BLaER1 (cell line): ENCODE measurements at regions not wholly inside any gene's neighbourhood (a gene's known extent, or its start where the extent isn't known, plus 50 kb on each side); places are given as distances from the start of the nearest gene placed in this dataset.

Source experiments
- H3K27ac ChIP-seq: shearing (Covaris generic); formaldehyde crosslinking; 2 replicates; pipeline ENCODE4 v1.8.1; 2022
- H3K27me3 ChIP-seq: shearing (Covaris generic); formaldehyde crosslinking; 2 replicates; pipeline ENCODE4 v1.8.1; 2022
- H3K36me3 ChIP-seq: shearing (Covaris generic); formaldehyde crosslinking; 2 replicates; pipeline ENCODE4 v1.8.1; 2022
- H3K4me1 ChIP-seq: shearing (Covaris generic); formaldehyde crosslinking; 2 replicates; pipeline ENCODE4 v1.8.1; 2022
- H3K4me2 ChIP-seq: shearing (Covaris generic); formaldehyde crosslinking; 2 replicates; pipeline ENCODE4 v1.8.1; 2022
- H3K4me3 ChIP-seq: shearing (Covaris generic); formaldehyde crosslinking; 2 replicates; pipeline ENCODE4 v1.8.1; 2022
- H3K9ac ChIP-seq: shearing (Covaris generic); formaldehyde crosslinking; 2 replicates; pipeline ENCODE4 v1.8.1; 2022
- H3K9me3 ChIP-seq: shearing (Covaris generic); formaldehyde crosslinking; 2 replicates; pipeline ENCODE4 v1.8.1; 2022
- H4K20me1 ChIP-seq: shearing (Covaris generic); formaldehyde crosslinking; 2 replicates; pipeline ENCODE4 v1.8.1; 2022
- Cebpa-rat ChIP-seq: shearing (Covaris generic); IDR thresholded peaks from 2 replicates; pipeline ENCODE4 v1.8.1; 2022

DNA sequence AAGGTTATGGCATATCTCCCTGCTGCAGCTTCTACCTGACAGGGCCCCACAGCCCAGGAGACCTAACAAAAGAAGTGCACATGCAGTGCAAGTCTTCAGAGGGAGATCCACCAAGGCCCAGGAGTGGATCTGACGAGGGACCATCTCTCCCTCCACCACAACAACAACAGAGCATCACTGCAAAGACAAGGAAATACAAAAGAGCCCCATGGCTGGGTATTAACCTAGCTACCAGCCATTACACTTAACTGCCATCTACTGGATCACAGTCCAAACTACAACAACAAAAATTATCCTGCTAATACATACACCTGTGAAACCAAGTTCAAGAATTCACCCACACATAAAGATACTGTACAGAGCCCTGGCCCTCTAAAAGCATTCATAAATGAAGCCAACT is 280.2 kb upstream of the SLC7A11 start:
- Histone ChIP-seq H3K4me2 (no peak overlapping the region), H4K20me1 (no peaks in the 10 kb centered on the region), H3K27me3 (no peaks in the 10 kb centered on the region), H3K9me3 (no peaks in the 10 kb centered on the region), H3K9ac (no peak overlapping the region), H3K4me3 (no peak overlapping the region), H3K36me3 (no peaks in the 10 kb centered on the region), H3K4me1 (no peaks in the 10 kb centered on the region), H3K27ac (no peak overlapping the region)
- TF ChIP-seq Cebpa-rat = no peak

- Histone ChIP-seq H3K4me3 (no peak overlapping the region), H3K27ac (no peak overlapping the region), H3K27me3 (no peaks in the 10 kb centered on the region), H3K9ac (no peak overlapping the region), H3K4me1 (no peaks in the 10 kb centered on the region), H3K9me3 (no peaks in the 10 kb centered on the region), H3K4me2 (no peak overlapping the region), H4K20me1 (no peaks in the 10 kb centered on the region), H3K36me3 (no peaks in the 10 kb centered on the region)
- TF ChIP-seq Cebpa-rat = no peak
Observed at GRCh38 chr4:138521809-138522208, 279.7 kb upstream of the SLC7A11 start.

GRCh38 chr4:138519436-138519835 is 277.3 kb upstream of the SLC7A11 start:
- Histone ChIP-seq H4K20me1 (no peaks in the 10 kb centered on the region), H3K9ac (no peak overlapping the region), H3K4me2 (no peak overlapping the region), H3K9me3 (no peaks in the 10 kb centered on the region), H3K27ac (no peak overlapping the region), H3K27me3 (no peaks in the 10 kb centered on the region), H3K4me3 (no peak overlapping the region), H3K4me1 (no peaks in the 10 kb centered on the region), H3K36me3 (no peaks in the 10 kb centered on the region)
- TF ChIP-seq Cebpa-rat = no peak

DNA sequence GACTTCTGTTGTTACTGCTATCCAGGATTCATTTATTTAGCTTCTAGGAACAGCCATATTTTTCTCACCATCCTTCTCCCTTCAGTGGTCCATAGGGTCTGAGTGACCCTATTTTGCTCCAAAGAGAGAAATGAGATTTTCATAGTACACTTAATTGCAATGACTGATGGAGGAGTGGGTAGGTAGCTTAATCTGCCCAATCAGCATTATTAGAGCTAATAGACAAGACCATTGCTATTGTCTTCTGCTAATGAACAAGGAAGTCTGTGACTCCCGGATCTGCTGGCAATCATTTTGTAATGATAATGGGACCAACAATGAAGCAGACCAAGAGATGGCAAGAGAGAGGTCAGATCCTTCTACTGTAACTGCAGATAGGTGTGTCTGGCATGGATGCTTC is 271.4 kb upstream of the SLC7A11 start:
- no peak for TF ChIP-seq Cebpa-rat
- Histone ChIP-seq H3K9me3 (no peaks in the 10 kb centered on the region), H3K4me1 (no peaks in the 10 kb centered on the region), H4K20me1 (no peaks in the 10 kb centered on the region), H3K27ac (no peak overlapping the region), H3K27me3 (no peaks in the 10 kb centered on the region), H3K9ac (no peak overlapping the region), H3K36me3 (no peaks in the 10 kb centered on the region), H3K4me2 (no peak overlapping the region), H3K4me3 (no peak overlapping the region)

GRCh38 chr4:138512756-138513155 is 270.6 kb upstream of the SLC7A11 start:
- H3K9me3 ChIP-seq = no peaks in the 10 kb centered on the region
- no peak for TF ChIP-seq Cebpa-rat
- H3K4me1 ChIP-seq = no peaks in the 10 kb centered on the region

GRCh38 chr4:138510053-138510452 is 267.9 kb upstream of the SLC7A11 start:
- H3K4me2 ChIP-seq = no peak overlapping the region
- H3K36me3 ChIP-seq = no peaks in the 10 kb centered on the region
- H3K4me1 ChIP-seq = no peaks in the 10 kb centered on the region
- no peaks in the 10 kb centered on the region for H4K20me1 ChIP-seq
- no peak overlapping the region for H3K4me3 ChIP-seq
- no peak overlapping the region for H3K27ac ChIP-seq
- no peak overlapping the region for H3K9ac ChIP-seq
- TF ChIP-seq Cebpa-rat = no peak
- no peaks in the 10 kb centered on the region for H3K9me3 ChIP-seq
- no peaks in the 10 kb centered on the region for H3K27me3 ChIP-seq

More at GRCh38 chr4:138512756-138513155, 270.6 kb upstream of the SLC7A11 start:
- H3K27ac ChIP-seq = no peak overlapping the region
- no peaks in the 10 kb centered on the region for H4K20me1 ChIP-seq
- no peaks in the 10 kb centered on the region for H3K27me3 ChIP-seq
- no peak overlapping the region for H3K9ac ChIP-seq
- H3K4me2 ChIP-seq = no peak overlapping the region
- H3K4me3 ChIP-seq = no peak overlapping the region
- no peaks in the 10 kb centered on the region for H3K36me3 ChIP-seq

DNA sequence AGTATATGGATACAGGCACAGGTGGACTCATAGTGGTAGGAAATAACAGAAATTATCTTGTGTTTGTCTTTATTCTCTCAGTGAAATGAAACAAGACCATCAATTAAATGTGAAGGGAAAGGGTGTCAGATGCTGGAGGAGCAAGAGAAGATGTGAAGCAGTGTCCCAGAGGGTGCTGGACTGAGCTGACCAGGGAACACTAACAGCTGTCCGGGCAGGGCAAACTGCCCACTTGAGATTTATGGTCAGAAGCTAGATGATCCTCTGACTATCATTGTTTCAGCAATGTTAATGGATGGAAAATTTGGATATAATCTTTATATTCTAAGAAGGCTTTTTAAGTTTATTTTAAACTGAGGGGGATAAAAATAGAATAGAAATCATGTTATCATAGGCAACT is 267.2 kb upstream of the SLC7A11 start:
- no peak for TF ChIP-seq Cebpa-rat
- Histone ChIP-seq H3K27me3 (no peaks in the 10 kb centered on the region), H3K4me2 (no peak overlapping the region), H3K27ac (no peak overlapping the region), H3K4me1 (no peaks in the 10 kb centered on the region), H3K9ac (no peak overlapping the region), H3K36me3 (no peaks in the 10 kb centered on the region), H3K4me3 (no peak overlapping the region), H4K20me1 (no peaks in the 10 kb centered on the region), H3K9me3 (no peaks in the 10 kb centered on the region)

DNA sequence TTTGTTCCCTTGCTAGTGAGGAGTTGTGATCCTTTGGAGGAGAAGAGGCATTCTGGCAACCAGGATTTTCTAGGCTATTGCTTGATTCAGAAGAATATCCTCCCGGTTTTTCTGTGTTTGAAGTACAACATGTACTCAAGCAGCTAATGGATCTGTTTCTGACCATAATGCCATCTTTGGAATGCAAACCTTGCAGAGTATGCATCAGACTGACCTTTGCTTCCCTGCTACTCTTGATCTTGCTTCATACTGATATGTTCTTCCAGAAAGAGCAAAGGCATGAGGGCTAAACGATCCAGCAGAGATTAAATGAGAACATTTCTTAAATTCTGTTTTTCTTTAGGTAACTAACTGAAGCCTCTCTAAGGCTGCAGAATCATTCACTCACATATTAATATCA is 265.4 kb upstream of the SLC7A11 start:
- Histone ChIP-seq H3K27ac (no peak overlapping the region), H3K36me3 (no peaks in the 10 kb centered on the region), H4K20me1 (no peaks in the 10 kb centered on the region), H3K9ac (no peak overlapping the region), H3K27me3 (no peaks in the 10 kb centered on the region), H3K9me3 (peaks cover 12% of the 10 kb centered on the region; the same call in 1 of the 2 replicates), H3K4me1 (no peaks in the 10 kb centered on the region), H3K4me3 (no peak overlapping the region), H3K4me2 (no peak overlapping the region)
- TF ChIP-seq Cebpa-rat = no peak

DNA sequence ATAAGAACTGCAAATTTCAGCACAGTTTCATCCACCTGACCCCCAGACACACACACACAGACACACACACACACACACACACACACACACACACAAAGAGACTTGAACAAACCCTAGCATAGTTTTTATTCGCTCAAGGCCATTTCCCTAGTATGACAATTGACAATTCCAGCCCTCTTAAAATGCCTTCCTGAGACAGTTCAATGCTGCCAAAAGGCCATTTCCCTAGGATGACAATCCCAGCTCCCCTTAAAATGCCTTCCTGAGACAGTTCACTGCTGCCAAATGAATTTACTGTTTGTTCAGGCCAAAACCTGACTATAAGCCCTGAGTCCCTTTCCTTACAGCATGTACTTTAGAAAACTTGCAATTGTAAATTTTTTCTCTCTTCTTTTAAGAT is 259.5 kb upstream of the SLC7A11 start:
- H3K9me3 ChIP-seq = peaks cover 39% of the 10 kb centered on the region
- TF ChIP-seq Cebpa-rat = no peak
- no peak overlapping the region for H3K27ac ChIP-seq
- no peak overlapping the region for H3K9ac ChIP-seq
- no peaks in the 10 kb centered on the region for H3K36me3 ChIP-seq
- H3K4me3 ChIP-seq = no peak overlapping the region
- H3K4me1 ChIP-seq = no peaks in the 10 kb centered on the region
- no peaks in the 10 kb centered on the region for H3K27me3 ChIP-seq
- no peak overlapping the region for H3K4me2 ChIP-seq
- no peaks in the 10 kb centered on the region for H4K20me1 ChIP-seq

GRCh38 chr4:138500869-138501268 is 258.7 kb upstream of the SLC7A11 start:
- Histone ChIP-seq H3K9me3 (peaks cover 39% of the 10 kb centered on the region), H3K4me3 (no peak overlapping the region), H3K36me3 (no peaks in the 10 kb centered on the region), H3K9ac (no peak overlapping the region), H3K27me3 (no peaks in the 10 kb centered on the region), H3K4me2 (no peak overlapping the region), H3K27ac (no peak overlapping the region), H3K4me1 (no peaks in the 10 kb centered on the region), H4K20me1 (no peaks in the 10 kb centered on the region)
- no peak for TF ChIP-seq Cebpa-rat

GRCh38 chr4:138499627-138500026 is 257.5 kb upstream of the SLC7A11 start:
- H3K4me1 ChIP-seq = no peaks in the 10 kb centered on the region

More at GRCh38 chr4:138499627-138500026, 257.5 kb upstream of the SLC7A11 start:
- Histone ChIP-seq H4K20me1 (no peaks in the 10 kb centered on the region), H3K27me3 (no peaks in the 10 kb centered on the region), H3K9me3 (peaks cover 39% of the 10 kb centered on the region), H3K9ac (no peak overlapping the region), H3K27ac (no peak overlapping the region), H3K36me3 (no peaks in the 10 kb centered on the region), H3K4me2 (no peak overlapping the region), H3K4me3 (no peak overlapping the region)
- no peak for TF ChIP-seq Cebpa-rat
